ENCODE measurements at regions not wholly inside any gene's neighbourhood (a gene's known extent, or its start where the extent isn't known, plus 50 kb on each side); places are given as distances from the start of the nearest gene placed in this dataset.

DNA sequence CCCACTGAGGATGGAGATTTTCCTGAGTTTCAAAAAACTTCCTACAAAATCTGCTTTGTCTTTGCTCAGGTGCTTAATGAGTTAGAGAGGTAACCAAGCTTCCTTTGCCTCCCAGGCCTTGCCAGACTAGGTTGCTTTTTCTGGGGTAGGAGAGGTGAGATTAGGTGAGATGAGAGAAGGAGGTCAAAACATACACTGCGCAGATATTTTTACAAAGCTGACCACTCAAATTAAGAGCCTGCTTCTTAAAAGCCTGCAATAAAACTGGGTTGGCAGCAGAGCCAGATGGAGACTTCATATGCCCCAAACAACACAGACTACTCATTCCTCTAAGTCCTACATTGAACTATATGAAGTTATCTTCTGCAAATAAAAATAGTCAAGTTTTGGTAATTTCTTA is 352.5 kb downstream of the NUF2 start:
- Histone ChIP-seq H3K36me3 (ENCODE audit: control insufficient read depth, insufficient read depth, low read length) (no peaks in the 10 kb centered on the region), H3K9me3 (ENCODE audit: control insufficient read depth, low read length) (no peaks in the 10 kb centered on the region), H3K4me1 (ENCODE audit: control insufficient read depth, insufficient read depth, low read length, poor library complexity, severe bottlenecking) (no peaks in the 10 kb centered on the region), H3K4me3 (ENCODE audit: extremely low read depth, insufficient read depth, low read length, poor library complexity, severe bottlenecking) (no peak overlapping the region), H3K27ac (ENCODE audit: low read depth, low read length, severe bottlenecking) (no peak overlapping the region)
- WGBS, 2 experiments (ENCODE audit: insufficient coverage in 2 of 2), result 100% methylated on average over 1 of the region's 1 CpG; no CpG with 5 or more reads in 1 of the 2 experiments

DNA sequence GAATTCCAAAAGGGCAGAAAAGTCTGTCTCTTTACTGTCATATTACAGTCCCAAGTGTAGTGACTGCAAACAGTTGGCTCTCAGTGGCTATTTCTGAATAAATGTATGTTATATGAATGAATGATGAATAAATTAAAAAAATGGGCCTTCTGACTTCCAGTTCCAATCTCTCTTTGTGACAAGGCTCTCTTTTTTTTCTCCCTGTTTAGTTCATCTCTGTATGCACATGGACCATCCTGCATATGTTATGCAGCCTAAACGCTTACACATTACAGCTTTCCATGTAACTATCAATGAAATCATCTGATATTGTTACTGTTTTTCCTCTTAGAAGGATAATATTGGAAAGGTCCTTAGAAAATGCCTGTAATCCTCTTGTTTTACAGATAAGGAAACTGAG is 363.0 kb downstream of the NUF2 start:
- WGBS, 2 experiments (ENCODE audit: insufficient coverage in 2 of 2), result no CpG with 5 or more reads among the region's 1 CpG

DNA sequence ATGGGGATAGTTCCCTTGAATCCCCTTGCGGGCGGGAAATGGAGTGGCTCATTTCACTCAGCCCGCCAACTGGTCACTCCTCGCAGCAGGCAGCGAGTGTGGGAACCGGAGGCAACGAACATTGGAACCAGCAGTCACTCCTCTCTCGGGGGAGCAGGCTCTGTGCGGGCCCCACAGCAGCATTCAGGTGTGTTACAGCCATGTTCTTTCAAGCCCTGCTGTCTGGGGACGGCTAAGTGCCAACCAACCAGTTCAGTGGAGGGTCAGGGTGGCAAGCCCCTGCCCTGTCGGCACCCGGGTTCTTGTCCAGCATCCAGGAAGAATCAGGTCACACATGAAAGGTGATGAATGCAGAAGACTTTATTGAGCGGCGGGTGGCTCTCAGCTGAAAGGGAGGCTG is 370.5 kb downstream of the NUF2 start:
- 87 to 90% methylated on average over 13 to 14 of the region's 14 CpGs for WGBS, 2 experiments (ENCODE audit: insufficient coverage in 2 of 2)
- H3K9me3 ChIP-seq (ENCODE audit: control insufficient read depth, low read length), result no peaks in the 10 kb centered on the region
- H3K36me3 ChIP-seq (ENCODE audit: control insufficient read depth, insufficient read depth, low read length), result no peaks in the 10 kb centered on the region
- no peaks in the 10 kb centered on the region for H3K4me1 ChIP-seq (ENCODE audit: control insufficient read depth, insufficient read depth, low read length, poor library complexity, severe bottlenecking)
- H3K27ac ChIP-seq (ENCODE audit: low read depth, low read length, severe bottlenecking), result no peak overlapping the region
- no peak overlapping the region for H3K4me3 ChIP-seq (ENCODE audit: extremely low read depth, insufficient read depth, low read length, poor library complexity, severe bottlenecking)

More for the DNA sequence above, 363.0 kb downstream of the NUF2 start:
- Histone ChIP-seq H3K36me3 (ENCODE audit: control insufficient read depth, insufficient read depth, low read length) (no peaks in the 10 kb centered on the region), H3K27ac (ENCODE audit: low read depth, low read length, severe bottlenecking) (no peak overlapping the region), H3K4me3 (ENCODE audit: extremely low read depth, insufficient read depth, low read length, poor library complexity, severe bottlenecking) (no peak overlapping the region), H3K4me1 (ENCODE audit: control insufficient read depth, insufficient read depth, low read length, poor library complexity, severe bottlenecking) (no peaks in the 10 kb centered on the region), H3K9me3 (ENCODE audit: control insufficient read depth, low read length) (peaks cover 7% of the 10 kb centered on the region)

DNA sequence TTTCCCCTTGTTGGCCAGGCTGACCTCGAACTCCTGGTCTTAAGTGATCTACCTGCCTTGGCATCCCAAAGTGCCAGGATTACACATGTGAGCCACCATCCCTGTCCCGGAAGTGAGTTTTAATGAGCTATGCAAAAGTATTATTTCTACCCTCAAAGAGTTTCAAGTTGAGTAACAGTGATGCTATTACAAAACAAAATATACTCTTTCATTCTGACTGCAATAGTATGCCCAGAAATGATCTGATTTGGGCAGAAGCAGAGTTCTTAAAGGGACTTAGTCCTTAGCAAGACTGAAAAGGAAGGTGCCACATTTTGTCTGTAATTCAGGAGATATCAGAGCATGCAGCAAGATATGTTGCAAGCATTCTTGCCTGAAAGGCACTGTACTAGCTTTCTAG is 375.4 kb downstream of the NUF2 start:
- no peaks in the 10 kb centered on the region for H3K4me1 ChIP-seq (ENCODE audit: control insufficient read depth, insufficient read depth, low read length, poor library complexity, severe bottlenecking)
- no peak overlapping the region for H3K27ac ChIP-seq (ENCODE audit: low read depth, low read length, severe bottlenecking)
- H3K9me3 ChIP-seq (ENCODE audit: control insufficient read depth, low read length), result no peaks in the 10 kb centered on the region
- 83 to 100% methylated on average over 1 of the region's 2 CpGs for WGBS, 2 experiments (ENCODE audit: insufficient coverage in 2 of 2)
- no peaks in the 10 kb centered on the region for H3K36me3 ChIP-seq (ENCODE audit: control insufficient read depth, insufficient read depth, low read length)
- no peak overlapping the region for H3K4me3 ChIP-seq (ENCODE audit: extremely low read depth, insufficient read depth, low read length, poor library complexity, severe bottlenecking)

DNA sequence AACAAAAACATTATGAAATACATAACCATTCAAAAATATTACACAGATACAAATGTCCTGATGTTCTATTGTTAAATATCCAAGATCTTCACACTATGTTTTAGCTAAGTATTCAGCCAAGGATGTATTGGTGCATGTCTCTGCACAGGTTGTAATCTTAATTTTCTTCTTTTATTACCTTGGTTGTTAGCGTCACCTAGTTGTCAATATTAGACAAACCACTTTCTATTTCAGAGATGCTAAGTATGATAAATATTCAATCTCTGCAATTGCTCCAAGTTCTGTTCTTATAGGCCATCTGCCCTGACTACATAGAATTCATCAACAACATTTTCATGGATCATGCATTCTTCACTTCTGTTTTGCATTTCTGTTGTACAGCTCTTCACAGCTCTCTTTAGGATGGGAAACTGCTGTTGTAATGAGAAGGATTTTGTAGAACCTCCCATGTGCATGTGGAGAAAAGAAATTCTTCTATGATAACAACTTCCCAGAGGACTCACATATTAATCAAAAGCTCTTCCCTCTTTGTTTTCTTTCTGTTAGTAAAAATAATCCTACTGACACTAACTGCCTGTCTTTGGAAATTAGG is 380.1 kb downstream of the NUF2 start:
- no peaks in the 10 kb centered on the region for H3K9me3 ChIP-seq (ENCODE audit: control insufficient read depth, low read length)
- H3K36me3 ChIP-seq (ENCODE audit: control insufficient read depth, insufficient read depth, low read length), result no peaks in the 10 kb centered on the region
- no CpG with 5 or more reads among the region's 1 CpG for WGBS, 2 experiments (ENCODE audit: insufficient coverage in 2 of 2)
- H3K4me3 ChIP-seq (ENCODE audit: extremely low read depth, insufficient read depth, low read length, poor library complexity, severe bottlenecking), result no peak overlapping the region
- no peak overlapping the region for H3K27ac ChIP-seq (ENCODE audit: low read depth, low read length, severe bottlenecking)
- no peaks in the 10 kb centered on the region for H3K4me1 ChIP-seq (ENCODE audit: control insufficient read depth, insufficient read depth, low read length, poor library complexity, severe bottlenecking)

DNA sequence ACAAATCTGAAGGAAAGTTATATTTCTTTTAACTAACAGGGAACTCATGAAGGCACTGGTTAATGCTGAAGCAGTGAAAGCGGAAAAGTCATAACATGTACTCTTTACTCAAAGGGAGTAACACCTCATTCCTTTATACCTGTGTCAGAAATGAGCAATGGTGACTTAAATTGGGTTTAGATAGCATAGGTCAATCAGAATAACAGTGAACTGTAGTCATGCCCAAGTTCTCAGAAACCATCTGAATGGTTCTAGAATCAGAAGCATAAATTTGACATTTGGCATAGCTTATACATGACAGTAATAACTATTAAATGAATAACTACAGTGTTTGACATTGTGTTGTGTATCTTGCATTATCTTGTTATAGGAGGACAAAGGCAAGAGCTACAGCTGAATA is 382.0 kb downstream of the NUF2 start:
- no peaks in the 10 kb centered on the region for H3K36me3 ChIP-seq (ENCODE audit: control insufficient read depth, insufficient read depth, low read length)
- no peak overlapping the region for H3K4me3 ChIP-seq (ENCODE audit: extremely low read depth, insufficient read depth, low read length, poor library complexity, severe bottlenecking)
- no CpG with 5 or more reads among the region's 1 CpG for WGBS, 2 experiments (ENCODE audit: insufficient coverage in 2 of 2)
- no peaks in the 10 kb centered on the region for H3K9me3 ChIP-seq (ENCODE audit: control insufficient read depth, low read length)
- H3K4me1 ChIP-seq (ENCODE audit: control insufficient read depth, insufficient read depth, low read length, poor library complexity, severe bottlenecking), result no peaks in the 10 kb centered on the region
- no peak overlapping the region for H3K27ac ChIP-seq (ENCODE audit: low read depth, low read length, severe bottlenecking)

DNA sequence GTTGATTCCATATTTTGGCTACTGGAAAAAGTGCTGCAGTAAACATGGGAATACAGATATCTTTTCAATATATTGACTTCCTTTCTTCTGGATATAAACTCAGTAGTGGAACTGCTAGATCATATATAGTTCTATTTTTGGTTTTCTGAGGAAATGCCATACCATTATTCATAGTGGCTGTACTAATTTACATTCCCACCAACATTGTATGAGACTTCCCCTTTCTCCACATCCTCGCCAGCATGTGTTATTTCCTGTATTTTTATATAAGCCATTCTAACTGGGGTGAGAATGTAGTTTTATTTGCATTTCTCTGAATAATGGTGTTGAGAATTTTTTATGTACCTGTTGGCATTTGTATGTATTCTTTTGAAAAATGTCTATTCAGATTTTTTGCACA is 385.2 kb downstream of the NUF2 start:
- Histone ChIP-seq H3K36me3 (ENCODE audit: control insufficient read depth, insufficient read depth, low read length) (no peaks in the 10 kb centered on the region), H3K4me3 (ENCODE audit: extremely low read depth, insufficient read depth, low read length, poor library complexity, severe bottlenecking) (no peak overlapping the region), H3K27ac (ENCODE audit: low read depth, low read length, severe bottlenecking) (no peak overlapping the region), H3K9me3 (ENCODE audit: control insufficient read depth, low read length) (no peaks in the 10 kb centered on the region), H3K4me1 (ENCODE audit: control insufficient read depth, insufficient read depth, low read length, poor library complexity, severe bottlenecking) (no peaks in the 10 kb centered on the region)
- no CpG with 5 or more reads among the region's 1 CpG for whole genome bisulfite sequencing, 2 experiments (ENCODE audit: insufficient coverage in 2 of 2)

DNA sequence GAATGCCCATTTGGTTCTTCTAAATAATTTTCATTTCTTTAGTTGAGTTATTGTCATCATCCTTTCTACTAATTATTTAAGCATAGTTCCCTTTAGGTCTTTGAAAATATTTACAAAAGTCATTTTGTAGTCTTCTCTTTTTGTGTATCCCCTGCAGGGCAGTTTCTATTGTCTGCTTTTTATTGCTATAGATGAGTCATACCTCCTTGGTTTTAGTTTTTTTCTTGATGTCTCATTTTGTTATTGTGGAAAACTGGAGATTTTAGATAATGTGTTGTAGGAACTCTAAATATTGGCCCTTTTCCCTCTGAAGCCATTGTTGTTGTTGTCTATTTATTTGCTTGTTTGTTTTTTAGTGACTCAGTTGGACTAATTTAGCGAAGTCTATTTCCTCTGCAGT is 387.9 kb downstream of the NUF2 start:
- WGBS, 2 experiments (ENCODE audit: insufficient coverage in 2 of 2), result 100% methylated on average over 1 of the region's 1 CpG; no CpG with 5 or more reads in 1 of the 2 experiments
- Histone ChIP-seq H3K4me1 (ENCODE audit: control insufficient read depth, insufficient read depth, low read length, poor library complexity, severe bottlenecking) (no peaks in the 10 kb centered on the region), H3K4me3 (ENCODE audit: extremely low read depth, insufficient read depth, low read length, poor library complexity, severe bottlenecking) (no peak overlapping the region), H3K9me3 (ENCODE audit: control insufficient read depth, low read length) (no peaks in the 10 kb centered on the region), H3K36me3 (ENCODE audit: control insufficient read depth, insufficient read depth, low read length) (no peaks in the 10 kb centered on the region), H3K27ac (ENCODE audit: low read depth, low read length, severe bottlenecking) (no peak overlapping the region)

DNA sequence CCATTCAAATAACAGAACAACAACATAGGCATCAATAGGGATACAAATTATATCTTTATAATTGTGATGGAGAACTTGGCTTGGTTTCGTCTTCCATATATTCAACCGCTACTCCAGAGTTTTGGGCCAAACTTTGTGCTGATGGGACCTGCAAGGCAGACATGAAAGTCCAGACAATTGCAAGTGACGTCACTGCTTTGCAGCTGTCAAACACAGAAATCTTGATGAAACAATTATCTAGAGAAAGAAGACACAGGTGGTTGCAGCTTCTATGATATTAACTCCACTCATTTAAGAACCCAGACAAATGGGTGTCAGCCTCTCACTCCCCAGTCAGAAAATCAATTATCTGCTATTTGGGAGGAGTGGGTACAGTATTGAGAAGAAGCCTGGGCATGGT is 390.6 kb downstream of the NUF2 start:
- WGBS, 2 experiments (ENCODE audit: insufficient coverage in 2 of 2), result 100% methylated on average over 2 of the region's 3 CpGs; no CpG with 5 or more reads in 1 of the 2 experiments
- Histone ChIP-seq H3K27ac (ENCODE audit: low read depth, low read length, severe bottlenecking) (no peak overlapping the region), H3K4me3 (ENCODE audit: extremely low read depth, insufficient read depth, low read length, poor library complexity, severe bottlenecking) (no peak overlapping the region), H3K9me3 (ENCODE audit: control insufficient read depth, low read length) (no peaks in the 10 kb centered on the region), H3K4me1 (ENCODE audit: control insufficient read depth, insufficient read depth, low read length, poor library complexity, severe bottlenecking) (no peaks in the 10 kb centered on the region), H3K36me3 (ENCODE audit: control insufficient read depth, insufficient read depth, low read length) (no peaks in the 10 kb centered on the region)

DNA sequence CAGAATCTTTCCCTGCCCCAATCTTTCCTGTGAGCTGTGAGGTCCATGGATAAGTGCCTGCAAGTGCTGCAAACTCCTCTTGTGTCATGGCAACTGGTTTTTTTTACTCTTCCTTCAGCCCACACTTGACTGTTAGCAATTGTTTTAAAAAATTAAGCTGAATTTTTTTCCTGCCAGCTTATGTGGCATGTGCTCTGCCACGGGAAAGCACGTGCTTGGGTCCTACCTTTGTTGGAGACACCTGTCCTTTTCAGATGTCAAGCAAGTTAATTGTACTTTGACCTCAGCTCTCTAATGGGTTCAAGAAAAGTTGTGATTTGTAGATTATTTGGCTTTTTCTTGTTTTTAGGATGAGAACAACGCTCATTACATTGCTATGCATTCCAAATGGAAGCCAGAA is 398.5 kb downstream of the NUF2 start:
- Histone ChIP-seq H3K4me3 (ENCODE audit: extremely low read depth, insufficient read depth, low read length, poor library complexity, severe bottlenecking) (no peak overlapping the region), H3K9me3 (ENCODE audit: control insufficient read depth, low read length) (no peaks in the 10 kb centered on the region), H3K36me3 (ENCODE audit: control insufficient read depth, insufficient read depth, low read length) (no peaks in the 10 kb centered on the region), H3K4me1 (ENCODE audit: control insufficient read depth, insufficient read depth, low read length, poor library complexity, severe bottlenecking) (no peaks in the 10 kb centered on the region), H3K27ac (ENCODE audit: low read depth, low read length, severe bottlenecking) (no peak overlapping the region)
- WGBS, 2 experiments (ENCODE audit: insufficient coverage in 2 of 2), result 84 to 93% methylated on average over 2 of the region's 3 CpGs

DNA sequence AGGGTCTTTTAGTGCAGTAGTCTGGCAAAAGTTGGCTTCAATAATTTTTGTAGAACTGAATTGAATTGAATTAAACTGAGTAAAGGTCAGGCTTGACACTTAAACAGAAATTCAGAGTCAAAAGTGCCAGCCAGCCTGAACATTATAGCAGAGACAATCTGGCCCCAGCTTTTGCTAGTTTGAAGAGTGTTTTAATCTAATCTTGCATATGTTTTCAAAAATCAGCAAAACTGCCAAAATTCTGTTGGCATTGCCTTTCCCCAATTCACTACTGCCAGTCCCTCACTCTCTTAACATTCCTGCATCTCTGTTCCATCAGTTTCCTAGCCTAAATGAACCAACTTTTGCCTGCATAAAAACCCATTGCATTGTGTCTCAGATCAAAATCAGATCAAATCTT is 403.8 kb downstream of the NUF2 start:
- no peak overlapping the region for H3K27ac ChIP-seq (ENCODE audit: low read depth, low read length, severe bottlenecking)
- no peaks in the 10 kb centered on the region for H3K36me3 ChIP-seq (ENCODE audit: control insufficient read depth, insufficient read depth, low read length)

More for the DNA sequence above, 403.8 kb downstream of the NUF2 start:
- H3K4me1 ChIP-seq (ENCODE audit: control insufficient read depth, insufficient read depth, low read length, poor library complexity, severe bottlenecking), result no peaks in the 10 kb centered on the region
- no peaks in the 10 kb centered on the region for H3K9me3 ChIP-seq (ENCODE audit: control insufficient read depth, low read length)
- no peak overlapping the region for H3K4me3 ChIP-seq (ENCODE audit: extremely low read depth, insufficient read depth, low read length, poor library complexity, severe bottlenecking)
